ENCODE measurements at regions not wholly inside any gene's neighbourhood (a gene's known extent, or its start where the extent isn't known, plus 50 kb on each side); places are given as distances from the start of the nearest gene placed in this dataset.

DNA sequence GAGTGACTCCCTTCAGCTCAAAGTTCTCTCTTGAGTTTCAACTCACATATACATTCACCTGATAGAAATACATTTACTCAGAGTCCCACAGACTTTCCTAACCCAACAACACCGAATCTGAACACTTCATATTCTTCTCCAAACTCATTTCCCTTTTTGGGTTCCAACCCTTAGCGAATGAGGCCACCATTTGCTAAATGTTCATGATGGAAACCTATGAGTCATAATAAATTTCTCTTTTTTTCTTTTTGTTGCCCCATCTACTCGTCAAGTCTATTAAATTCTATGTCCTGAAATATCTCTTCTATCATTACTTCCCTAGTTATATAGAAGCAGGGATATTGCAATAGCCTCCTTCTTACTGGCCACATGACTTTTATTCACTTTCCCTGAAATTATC lies 100.1 kb downstream of the HLX start:
- no peak for TF ChIP-seq CTCF (IDR thresholded peaks at IDR 0.05)
- peaks cover 5% of the 10 kb centered on the region for H3K27me3 Mint-ChIP-seq (ENCODE audit: low read depth)
- H3K4me3 Mint-ChIP-seq (ENCODE audit: unreplicated experiment): no peak overlapping the region
- H3K36me3 Mint-ChIP-seq (ENCODE audit: low read depth): no peaks in the 10 kb centered on the region
- H3K9me3 Mint-ChIP-seq (ENCODE audit: low read depth): no peaks in the 10 kb centered on the region
- no peak for DNase-seq (ENCODE audit: low spot score)
- H3K27ac Mint-ChIP-seq (ENCODE audit: unreplicated experiment): no peak overlapping the region
- no peaks in the 10 kb centered on the region for H3K4me1 Mint-ChIP-seq (ENCODE audit: low read depth)

DNA sequence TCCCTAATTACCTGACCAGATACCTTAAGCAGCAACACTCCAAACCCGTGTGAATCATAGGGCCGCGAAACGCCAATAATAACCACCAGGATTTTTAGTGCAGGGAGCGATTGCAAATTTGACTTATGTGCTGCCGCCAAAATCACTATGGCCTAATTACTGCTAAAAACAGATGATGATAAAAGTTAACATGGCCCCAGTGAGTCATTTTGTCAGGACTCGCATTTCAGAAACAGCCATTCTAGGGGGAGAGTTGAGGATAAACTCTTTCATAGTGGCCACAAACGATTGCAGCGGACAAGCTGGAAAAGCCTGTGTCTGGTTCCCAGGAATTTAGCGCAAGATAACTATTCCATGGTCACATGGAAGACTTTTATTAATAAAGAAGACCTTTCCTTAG lies 103.4 kb downstream of the HLX start:
- DNase-seq (ENCODE audit: low spot score): no peak
- Mint-ChIP-seq H3K27ac (ENCODE audit: unreplicated experiment) (no peak overlapping the region), H3K27me3 (ENCODE audit: low read depth) (peaks cover 9% of the 10 kb centered on the region), H3K4me3 (ENCODE audit: unreplicated experiment) (no peak overlapping the region), H3K36me3 (ENCODE audit: low read depth) (no peaks in the 10 kb centered on the region), H3K9me3 (ENCODE audit: low read depth) (peaks cover 5% of the 10 kb centered on the region), H3K4me1 (ENCODE audit: low read depth) (no peaks in the 10 kb centered on the region)
- no peak for TF ChIP-seq CTCF (IDR thresholded peaks at IDR 0.05)

DNA sequence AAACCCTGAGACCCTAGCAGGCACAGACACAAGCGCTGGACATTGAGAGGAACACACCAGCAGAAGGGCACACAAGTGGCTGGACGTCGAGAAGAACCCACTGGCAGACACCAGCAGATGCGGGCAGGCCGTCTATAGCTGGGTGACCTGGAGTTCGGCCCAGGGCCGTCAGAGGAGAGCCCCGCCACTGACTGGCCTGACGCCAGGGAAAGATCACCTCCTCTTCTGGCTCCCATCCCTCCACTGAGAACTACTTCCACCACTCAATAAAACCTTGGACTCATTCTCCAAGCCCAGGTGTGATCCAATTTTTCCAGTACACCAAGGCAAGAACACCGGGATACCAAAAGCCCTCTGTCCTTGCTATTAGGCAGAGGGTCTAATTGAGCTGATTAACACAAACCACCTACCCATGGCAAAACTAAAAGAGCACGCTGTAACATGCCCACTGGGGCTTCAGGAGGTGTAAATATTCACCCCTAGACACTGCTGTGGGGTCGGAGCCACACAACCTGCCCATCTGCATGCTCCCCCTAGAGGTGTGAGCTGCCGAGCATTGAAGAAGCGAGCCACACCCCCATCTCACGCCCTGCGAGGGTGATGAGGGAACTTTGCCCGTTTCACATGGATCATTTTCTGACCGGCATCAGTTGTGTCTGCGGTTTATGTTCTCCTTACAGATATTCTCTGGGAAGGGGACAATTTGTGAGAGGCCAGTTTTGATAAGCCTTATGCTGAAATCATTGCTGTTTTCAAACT lies 104.8 kb downstream of the HLX start:
- Mint-ChIP-seq H3K4me1 (ENCODE audit: low read depth) (no peaks in the 10 kb centered on the region), H3K27ac (ENCODE audit: unreplicated experiment) (no peak overlapping the region), H3K9me3 (ENCODE audit: low read depth) (peaks cover 5% of the 10 kb centered on the region), H3K27me3 (ENCODE audit: low read depth) (peaks cover 18% of the 10 kb centered on the region), H3K36me3 (ENCODE audit: low read depth) (no peaks in the 10 kb centered on the region), H3K4me3 (ENCODE audit: unreplicated experiment) (no peak overlapping the region)
- DNase-seq (ENCODE audit: low spot score): no peak
- TF ChIP-seq CTCF (IDR thresholded peaks at IDR 0.05): no peak

GRCh38 chr1:220990427-220991339 lies 111.4 kb downstream of the HLX start:
- Mint-ChIP-seq H3K27ac (ENCODE audit: unreplicated experiment) (no peak overlapping the region), H3K4me1 (ENCODE audit: low read depth) (no peaks in the 10 kb centered on the region), H3K36me3 (ENCODE audit: low read depth) (no peaks in the 10 kb centered on the region), H3K9me3 (ENCODE audit: low read depth) (peaks cover 2% of the 10 kb centered on the region), H3K27me3 (ENCODE audit: low read depth) (peaks cover 21% of the 10 kb centered on the region), H3K4me3 (ENCODE audit: unreplicated experiment) (no peak overlapping the region)
- TF ChIP-seq CTCF (IDR thresholded peaks at IDR 0.05): peak; percentile 14
- no peak for DNase-seq (ENCODE audit: low spot score)

GRCh38 chr1:220991506-220991905 lies 112.3 kb downstream of the HLX start:
- peaks cover 21% of the 10 kb centered on the region for H3K27me3 Mint-ChIP-seq (ENCODE audit: low read depth)
- no peak for DNase-seq (ENCODE audit: low spot score)
- no peaks in the 10 kb centered on the region for H3K4me1 Mint-ChIP-seq (ENCODE audit: low read depth)
- no peak for TF ChIP-seq CTCF (IDR thresholded peaks at IDR 0.05)
- H3K27ac Mint-ChIP-seq (ENCODE audit: unreplicated experiment): no peak overlapping the region
- no peaks in the 10 kb centered on the region for H3K9me3 Mint-ChIP-seq (ENCODE audit: low read depth)
- no peak overlapping the region for H3K4me3 Mint-ChIP-seq (ENCODE audit: unreplicated experiment)
- H3K36me3 Mint-ChIP-seq (ENCODE audit: low read depth): no peaks in the 10 kb centered on the region
